ENCODE measurements at regions not wholly inside any gene's neighbourhood (a gene's known extent, or its start where the extent isn't known, plus 50 kb on each side); places are given as distances from the start of the nearest gene placed in this dataset.

- no peak overlapping the region for H3K27ac ChIP-seq
- WGBS = 70% methylated on average over 17 of the region's 18 CpGs
These were observed 151.8 kb downstream of the IRF8 start for GRCh38 chr16:86050591-86051367.

DNA sequence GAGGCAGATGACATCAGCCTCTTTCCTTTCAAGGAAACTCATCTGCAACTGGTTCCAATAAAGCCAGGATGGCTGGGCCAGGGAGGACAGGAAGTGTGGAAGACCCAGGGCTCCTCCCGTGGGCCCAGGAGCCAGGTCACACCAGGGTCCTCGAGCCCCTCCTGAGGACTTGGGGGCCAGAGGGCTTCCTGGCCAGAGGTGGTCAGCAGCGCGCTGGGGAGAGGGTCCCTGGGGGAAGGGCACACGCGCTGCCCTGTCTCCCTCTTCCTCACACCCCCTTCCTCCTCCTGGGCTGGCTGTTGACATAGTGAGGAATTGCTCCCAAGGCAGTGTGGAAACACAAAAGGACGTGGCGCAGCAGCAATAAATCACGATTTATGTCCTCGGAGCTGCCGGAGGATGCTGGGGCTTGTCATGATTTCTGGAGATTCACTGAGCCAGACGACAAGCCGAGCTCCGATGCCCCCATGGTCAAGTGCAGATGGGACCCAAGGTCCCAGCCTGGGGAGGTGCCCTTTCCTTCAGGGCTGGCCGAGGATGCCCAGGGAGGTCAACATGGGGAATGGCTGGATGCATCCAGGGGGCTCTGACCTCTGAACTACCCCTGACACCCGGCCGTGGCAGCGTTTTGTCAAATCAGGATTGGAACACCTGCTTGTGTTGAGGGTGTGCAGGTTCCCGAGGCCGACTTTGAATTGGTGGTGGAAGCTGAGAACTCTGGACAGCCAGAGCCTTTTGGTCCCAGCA lies 152.6 kb downstream of the IRF8 start:
- Histone ChIP-seq H3K36me3 (no peaks in the 10 kb centered on the region), H3K9me3 (no peaks in the 10 kb centered on the region), H3K4me3 (no peak overlapping the region), H3K27me3 (peaks cover 67% of the 10 kb centered on the region), H3K27ac (no peak overlapping the region), H3K4me1 (peaks cover 9% of the 10 kb centered on the region)
- 20% methylated on average over 13 of the region's 20 CpGs for WGBS
- TF ChIP-seq CTCF (IDR thresholded peaks at IDR 0.05) = no peak
- no peak for TF ChIP-seq POLR2AphosphoS5 (IDR thresholded peaks at IDR 0.05)
- TF ChIP-seq EP300 (IDR thresholded peaks at IDR 0.05) = no peak
- no peak for TF ChIP-seq POLR2A (IDR thresholded peaks at IDR 0.05)
- DNase-seq (ENCODE audit: low spot score in 2 of 2) = no peak

More at GRCh38 chr16:86050591-86051367, 151.8 kb downstream of the IRF8 start:
- Histone ChIP-seq H3K9me3 (no peaks in the 10 kb centered on the region), H3K4me3 (no peak overlapping the region), H3K4me1 (peaks cover 9% of the 10 kb centered on the region), H3K36me3 (no peaks in the 10 kb centered on the region), H3K27me3 (peaks cover 73% of the 10 kb centered on the region)
- no peak for TF ChIP-seq POLR2AphosphoS5 (IDR thresholded peaks at IDR 0.05)
- no peak for TF ChIP-seq EP300 (IDR thresholded peaks at IDR 0.05)
- no peak for TF ChIP-seq POLR2A (IDR thresholded peaks at IDR 0.05)
- TF ChIP-seq CTCF (IDR thresholded peaks at IDR 0.05) = no peak
- DNase-seq (ENCODE audit: low spot score in 2 of 2) = no peak

GRCh38 chr16:86052115-86052670 lies 153.2 kb downstream of the IRF8 start:
- no peak for TF ChIP-seq EP300 (IDR thresholded peaks at IDR 0.05)
- no peak for TF ChIP-seq POLR2AphosphoS5 (IDR thresholded peaks at IDR 0.05)
- TF ChIP-seq POLR2A (IDR thresholded peaks at IDR 0.05) = no peak
- no peak for TF ChIP-seq CTCF (IDR thresholded peaks at IDR 0.05)
- Histone ChIP-seq H3K27ac (no peak overlapping the region), H3K4me3 (no peak overlapping the region), H3K36me3 (no peaks in the 10 kb centered on the region), H3K9me3 (no peaks in the 10 kb centered on the region), H3K27me3 (peaks cover 62% of the 10 kb centered on the region), H3K4me1 (peaks cover 9% of the 10 kb centered on the region)
- no peak for DNase-seq (ENCODE audit: low spot score in 2 of 2)
- 81% methylated on average over 11 of the region's 15 CpGs for WGBS

GRCh38 chr16:86052926-86053325 lies 154.0 kb downstream of the IRF8 start:
- no peak overlapping the region for H3K27ac ChIP-seq
- H3K27me3 ChIP-seq = peaks cover 55% of the 10 kb centered on the region
- no peaks in the 10 kb centered on the region for H3K9me3 ChIP-seq
- TF ChIP-seq POLR2A (IDR thresholded peaks at IDR 0.05) (no peak), CTCF (IDR thresholded peaks at IDR 0.05) (no peak), EP300 (IDR thresholded peaks at IDR 0.05) (no peak), POLR2AphosphoS5 (IDR thresholded peaks at IDR 0.05) (no peak)
- H3K4me1 ChIP-seq = peaks cover 9% of the 10 kb centered on the region
- no peak overlapping the region for H3K4me3 ChIP-seq
- no peaks in the 10 kb centered on the region for H3K36me3 ChIP-seq
- 69% methylated on average over 5 of the region's 6 CpGs for WGBS
- DNase-seq (ENCODE audit: low spot score in 2 of 2) = no peak
